C1 segment of cervical spinal cord (tissue), 14 donors: ENCODE measurements at regions not wholly inside any gene's neighbourhood (a gene's known extent, or its start where the extent isn't known, plus 50 kb on each side); places are given as distances from the start of the nearest gene placed in this dataset.
"Not testable (repeated sequence)": the region's sequence is repeated elsewhere in the genome, so short reads cannot be mapped to it uniquely, and the experiment has no call there.

Experiments
- DNase-seq, 14 donors: peaks; one replicate each; lab custom pipeline; 2025; lab: John Stamatoyannopoulos, UW

GRCh38 chr6:139449611-139450000, 75.2 kb upstream of the CITED2 start:
- no peak for DNase-seq

GRCh38 chr6:139448998-139449610, 74.7 kb upstream of the CITED2 start:
- no peak for DNase-seq

GRCh38 chr6:139448051-139448649, 73.7 kb upstream of the CITED2 start:
- DNase-seq = no peak

- DNase-seq = no peak
These were observed 73.2 kb upstream of the CITED2 start for GRCh38 chr6:139447656-139447975.

- DNase-seq = no peak
These were observed 72.6 kb upstream of the CITED2 start for GRCh38 chr6:139446768-139447655.

GRCh38 chr6:139446138-139446715, 71.8 kb upstream of the CITED2 start:
- DNase-seq = no peak

- DNase-seq = not testable (repeated sequence)
These were observed 69.9 kb upstream of the CITED2 start for GRCh38 chr6:139444273-139444787.

- DNase-seq = no peak
These were observed 69.0 kb upstream of the CITED2 start for GRCh38 chr6:139443231-139444112.

GRCh38 chr6:139442188-139442671, 67.8 kb upstream of the CITED2 start:
- DNase-seq = no peak

- no peak for DNase-seq
These were observed 64.9 kb upstream of the CITED2 start for GRCh38 chr6:139439349-139439748.

- DNase-seq = no peak
These were observed 64.3 kb upstream of the CITED2 start for GRCh38 chr6:139438775-139439174.

- no peak for DNase-seq
These were observed 62.5 kb upstream of the CITED2 start for GRCh38 chr6:139436957-139437348.

GRCh38 chr6:139436200-139436956, 61.9 kb upstream of the CITED2 start:
- DNase-seq = no peak

- no peak for DNase-seq
These were observed 59.4 kb upstream of the CITED2 start for GRCh38 chr6:139433631-139434419.

- DNase-seq = no peak
These were observed 57.1 kb upstream of the CITED2 start for GRCh38 chr6:139431602-139431956.

GRCh38 chr6:139430899-139431601, 56.6 kb upstream of the CITED2 start:
- no peak for DNase-seq

GRCh38 chr6:139429580-139430145, 55.2 kb upstream of the CITED2 start:
- DNase-seq = no peak

GRCh38 chr6:139427199-139427598, 52.8 kb upstream of the CITED2 start:
- DNase-seq = no peak

GRCh38 chr6:139426795-139427194, 52.3 kb upstream of the CITED2 start:
- DNase-seq = no peak
